IPS-18a (cell line): ENCODE measurements at regions not wholly inside any gene's neighbourhood (a gene's known extent, or its start where the extent isn't known, plus 50 kb on each side); places are given as distances from the start of the nearest gene placed in this dataset.

Experiments
- H3K27ac ChIP-seq: one replicate; pipeline ENCODE4 v1.5.1; 2013; ENCODE audit warnings: low read length
- H3K27me3 ChIP-seq: one replicate; pipeline ENCODE4 v1.6.1; 2013; ENCODE audit warnings: mild to moderate bottlenecking, low read length; ENCODE audit not compliant: control insufficient read depth, insufficient read depth
- H3K36me3 ChIP-seq: one replicate; pipeline ENCODE4 v1.6.1; 2013; ENCODE audit warnings: low read depth, low read length; ENCODE audit not compliant: control insufficient read depth
- H3K4me1 ChIP-seq: one replicate; pipeline ENCODE4 v1.6.1; 2013; ENCODE audit warnings: low read depth, low read length; ENCODE audit not compliant: control insufficient read depth
- H3K4me3 ChIP-seq: one replicate; pipeline ENCODE4 v1.5.1; 2013; ENCODE audit warnings: low read length
- H3K9ac ChIP-seq: one replicate; pipeline ENCODE4 v1.6.1; 2013; ENCODE audit warnings: mild to moderate bottlenecking, low read length, moderate library complexity
- H3K9me3 ChIP-seq: one replicate; pipeline ENCODE4 v1.6.1; 2013; ENCODE audit warnings: low read depth, low read length; ENCODE audit not compliant: control insufficient read depth

- Histone ChIP-seq H3K27ac (no peak overlapping the region), H3K27me3 (no peaks in the 10 kb centered on the region), H3K9ac (no peak overlapping the region), H3K9me3 (no peaks in the 10 kb centered on the region), H3K4me1 (no peaks in the 10 kb centered on the region), H3K36me3 (no peaks in the 10 kb centered on the region), H3K4me3 (no peak overlapping the region)
These were observed 285.5 kb downstream of the UQCRFS1 start for GRCh38 chr19:28927456-28927855.

DNA sequence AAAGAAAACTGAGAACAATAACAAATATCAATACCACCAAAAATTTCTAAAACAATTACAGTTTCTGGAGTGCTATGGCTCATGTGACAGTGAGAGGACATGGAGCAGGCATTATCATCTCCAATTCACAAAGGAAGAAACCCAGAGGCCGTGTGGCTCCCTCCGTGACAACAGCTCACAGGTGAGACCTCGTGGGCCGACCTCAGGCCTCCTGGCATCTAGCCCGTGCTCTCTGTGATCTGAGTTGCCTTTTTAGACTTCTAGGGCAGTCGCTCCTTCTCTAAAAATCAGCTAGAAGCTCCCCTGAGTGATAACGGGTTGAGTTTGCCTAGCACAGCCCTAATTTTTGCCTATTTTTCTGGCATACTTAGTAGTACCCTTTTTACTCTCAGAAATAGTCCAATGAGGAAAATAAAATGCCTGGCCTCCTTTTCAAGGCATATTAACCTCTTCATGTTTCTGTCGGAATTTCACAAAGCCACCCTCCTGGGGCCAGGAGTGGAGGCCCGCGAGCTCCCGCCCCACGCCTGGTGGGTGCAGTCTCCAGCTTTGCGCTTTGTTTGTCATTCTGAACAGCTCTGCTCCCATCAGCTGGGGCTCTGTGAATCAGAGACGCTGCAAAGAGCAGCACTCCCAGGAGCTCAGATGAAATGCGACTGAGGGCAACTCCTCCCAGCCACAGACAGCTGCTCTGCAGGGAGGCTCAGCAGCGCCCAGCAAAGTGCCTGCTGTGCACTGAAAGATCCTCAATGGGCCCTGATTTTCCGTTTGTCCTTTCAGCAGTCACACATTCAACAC, 292.5 kb downstream of the UQCRFS1 start:
- Histone ChIP-seq H3K9me3 (no peaks in the 10 kb centered on the region), H3K4me1 (peaks cover 12% of the 10 kb centered on the region), H3K4me3 (no peak overlapping the region), H3K27me3 (no peaks in the 10 kb centered on the region), H3K27ac (no peak overlapping the region), H3K9ac (no peak overlapping the region), H3K36me3 (no peaks in the 10 kb centered on the region)

GRCh38 chr19:28917621-28918020, 295.3 kb downstream of the UQCRFS1 start:
- no peaks in the 10 kb centered on the region for H3K9me3 ChIP-seq
- H3K27me3 ChIP-seq = no peaks in the 10 kb centered on the region
- H3K27ac ChIP-seq = no peak overlapping the region
- H3K4me1 ChIP-seq = peaks cover 12% of the 10 kb centered on the region
- H3K4me3 ChIP-seq = no peak overlapping the region
- H3K36me3 ChIP-seq = no peaks in the 10 kb centered on the region
- H3K9ac ChIP-seq = no peak overlapping the region

DNA sequence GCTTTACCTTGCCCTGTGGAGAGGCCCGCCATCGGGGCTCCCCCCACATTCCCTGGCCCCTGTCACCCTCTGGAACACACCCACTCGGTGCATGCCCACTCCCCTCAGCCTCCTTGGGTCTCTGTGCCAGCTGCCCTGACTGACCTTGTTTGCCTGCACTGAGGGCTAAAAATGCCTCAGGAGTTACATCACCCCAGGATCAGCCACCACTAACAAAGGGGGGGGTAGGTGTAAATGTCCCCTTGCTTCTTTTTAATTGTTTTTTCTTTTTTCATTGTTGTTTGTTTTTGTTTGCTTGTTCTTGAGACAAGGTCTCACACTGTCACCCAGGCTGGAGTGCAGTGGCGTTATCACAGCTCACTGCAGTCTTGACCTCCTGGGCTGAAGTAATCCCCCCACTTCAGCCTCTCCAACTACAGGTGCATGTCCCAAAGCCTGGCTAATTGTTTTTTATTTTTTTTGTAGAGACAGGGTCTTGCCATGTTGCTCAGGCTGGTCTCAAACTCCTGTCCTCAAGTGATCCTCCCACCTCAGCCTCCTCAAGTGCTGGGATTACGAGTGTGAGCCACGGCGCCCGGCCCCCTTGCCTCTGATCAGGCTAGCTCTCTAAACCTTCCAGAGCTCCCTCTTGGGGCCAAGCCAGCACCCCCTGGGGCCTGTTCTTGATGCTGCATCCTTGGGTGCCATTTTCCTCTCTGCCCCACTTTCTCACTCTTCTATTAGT, 297.1 kb downstream of the UQCRFS1 start:
- H3K27me3 ChIP-seq = no peaks in the 10 kb centered on the region
- no peaks in the 10 kb centered on the region for H3K36me3 ChIP-seq
- no peaks in the 10 kb centered on the region for H3K9me3 ChIP-seq
- H3K4me1 ChIP-seq = peaks cover 8% of the 10 kb centered on the region
- H3K4me3 ChIP-seq = no peak overlapping the region
- H3K9ac ChIP-seq = no peak overlapping the region
- H3K27ac ChIP-seq = no peak overlapping the region

DNA sequence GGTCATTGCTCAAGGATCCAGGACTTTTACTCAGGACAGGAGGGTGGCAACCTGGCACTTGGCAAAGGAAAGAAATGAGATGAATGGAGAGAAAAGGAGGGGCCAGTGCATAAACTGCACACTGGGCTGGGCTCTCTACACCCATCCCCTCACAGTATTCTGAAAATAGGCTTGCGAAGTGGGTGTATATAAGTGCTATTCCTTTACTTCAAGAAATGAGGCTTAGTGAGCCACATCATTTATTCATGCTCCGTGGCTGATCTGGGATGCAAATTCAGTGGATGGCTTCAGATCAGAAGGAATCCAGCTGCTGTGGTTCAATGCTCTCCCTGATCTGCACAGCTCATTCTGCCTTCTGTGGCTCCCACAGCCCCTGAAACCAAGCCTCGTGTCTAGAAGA, 297.7 kb downstream of the UQCRFS1 start:
- no peak overlapping the region for H3K9ac ChIP-seq
- H3K4me1 ChIP-seq = peaks cover 1% of the 10 kb centered on the region
- no peaks in the 10 kb centered on the region for H3K36me3 ChIP-seq
- no peak overlapping the region for H3K27ac ChIP-seq
- H3K9me3 ChIP-seq = no peaks in the 10 kb centered on the region
- H3K4me3 ChIP-seq = no peak overlapping the region
- H3K27me3 ChIP-seq = no peaks in the 10 kb centered on the region

- no peaks in the 10 kb centered on the region for H3K4me1 ChIP-seq
- no peak overlapping the region for H3K4me3 ChIP-seq
- H3K36me3 ChIP-seq = no peaks in the 10 kb centered on the region
- H3K27me3 ChIP-seq = no peaks in the 10 kb centered on the region
- H3K27ac ChIP-seq = no peak overlapping the region
- H3K9me3 ChIP-seq = no peaks in the 10 kb centered on the region
- H3K9ac ChIP-seq = no peak overlapping the region
These were observed 298.8 kb downstream of the UQCRFS1 start for GRCh38 chr19:28914173-28914572.

DNA sequence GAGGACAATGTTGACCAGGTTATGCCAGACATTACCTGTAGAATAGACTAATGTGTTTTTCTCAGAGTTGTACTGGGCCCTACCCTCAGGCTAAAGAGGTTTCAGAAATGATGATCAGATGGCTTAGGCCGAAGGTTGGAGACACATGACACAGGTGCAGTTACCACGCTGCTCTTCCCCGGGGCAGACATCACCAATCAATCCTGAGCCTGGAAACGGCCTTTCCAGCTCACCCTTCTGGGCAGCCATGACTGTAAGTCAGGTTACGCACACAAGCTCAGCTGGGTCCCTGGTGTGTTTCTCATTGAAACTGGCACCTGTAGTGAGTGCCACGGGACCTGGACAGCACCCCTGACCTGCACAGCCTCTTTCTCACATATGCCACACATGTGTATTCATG, 299.3 kb downstream of the UQCRFS1 start:
- no peaks in the 10 kb centered on the region for H3K27me3 ChIP-seq
- H3K9ac ChIP-seq = no peak overlapping the region
- H3K9me3 ChIP-seq = no peaks in the 10 kb centered on the region
- H3K4me1 ChIP-seq = no peaks in the 10 kb centered on the region
- no peak overlapping the region for H3K4me3 ChIP-seq
- H3K36me3 ChIP-seq = no peaks in the 10 kb centered on the region
- H3K27ac ChIP-seq = no peak overlapping the region

DNA sequence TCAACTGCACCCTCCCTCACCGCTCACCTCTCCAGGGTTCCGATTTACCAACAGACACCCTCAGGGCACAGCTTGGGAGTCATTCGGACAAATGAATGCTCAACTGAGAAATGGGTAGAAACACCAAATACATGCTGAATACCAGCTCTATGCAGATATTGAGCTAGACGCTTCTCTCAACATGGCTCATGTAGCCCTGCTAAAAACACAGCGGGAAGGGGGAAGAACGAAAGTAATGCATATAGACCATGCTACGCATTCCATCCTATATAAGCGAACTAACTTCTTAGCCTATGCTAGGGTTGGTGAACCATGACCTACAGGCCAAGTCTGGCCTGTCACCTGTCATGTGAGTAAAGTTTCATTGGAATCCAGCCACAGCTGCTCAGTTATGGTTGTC, 304.0 kb downstream of the UQCRFS1 start:
- Histone ChIP-seq H3K9ac (no peak overlapping the region), H3K27me3 (no peaks in the 10 kb centered on the region), H3K36me3 (no peaks in the 10 kb centered on the region), H3K4me1 (no peaks in the 10 kb centered on the region), H3K27ac (no peak overlapping the region), H3K4me3 (no peak overlapping the region), H3K9me3 (no peaks in the 10 kb centered on the region)

DNA sequence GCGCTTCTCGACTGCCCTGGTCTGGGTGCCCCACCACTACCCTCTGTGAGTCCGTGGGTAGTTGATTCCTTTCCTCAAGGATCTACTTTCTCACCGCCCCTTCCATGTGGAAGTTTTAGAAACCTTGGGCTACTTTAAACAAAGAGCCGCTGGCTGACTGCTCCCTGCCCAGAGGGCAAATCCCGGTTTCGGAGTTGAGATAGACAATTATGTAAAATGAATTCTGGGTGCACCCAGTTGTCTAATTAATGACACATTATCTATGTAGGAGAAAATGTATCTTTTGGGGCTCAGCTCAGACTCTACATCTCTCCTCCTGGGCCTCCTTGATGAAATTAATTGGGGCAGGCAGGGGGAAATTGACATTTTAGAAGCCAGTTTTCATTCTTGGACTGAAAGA, 305.4 kb downstream of the UQCRFS1 start:
- Histone ChIP-seq H3K27ac (no peak overlapping the region), H3K4me1 (no peaks in the 10 kb centered on the region), H3K9ac (no peak overlapping the region), H3K9me3 (no peaks in the 10 kb centered on the region), H3K27me3 (no peaks in the 10 kb centered on the region), H3K36me3 (no peaks in the 10 kb centered on the region), H3K4me3 (no peak overlapping the region)

DNA sequence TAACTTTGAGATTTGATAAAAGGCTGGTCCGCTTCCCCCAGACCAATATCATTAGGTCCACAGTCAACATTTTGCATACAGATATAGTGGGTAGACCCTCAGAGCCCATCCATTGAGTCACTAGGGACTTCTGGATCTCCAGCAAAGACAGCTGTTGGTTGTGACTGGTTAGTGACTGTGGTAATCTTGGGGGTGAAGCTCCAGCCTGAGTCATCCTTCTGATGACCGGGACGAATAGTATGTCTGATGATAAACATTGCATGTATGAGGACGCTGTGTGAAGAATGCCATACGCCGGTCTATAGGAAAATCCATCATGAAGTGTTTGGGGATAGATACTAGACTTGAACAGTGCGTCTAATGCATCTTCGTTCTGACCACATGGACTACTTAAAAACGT, 307.0 kb downstream of the UQCRFS1 start:
- Histone ChIP-seq H3K36me3 (no peaks in the 10 kb centered on the region), H3K4me1 (no peaks in the 10 kb centered on the region), H3K9me3 (no peaks in the 10 kb centered on the region), H3K27ac (no peak overlapping the region), H3K9ac (no peak overlapping the region), H3K27me3 (no peaks in the 10 kb centered on the region), H3K4me3 (no peak overlapping the region)

DNA sequence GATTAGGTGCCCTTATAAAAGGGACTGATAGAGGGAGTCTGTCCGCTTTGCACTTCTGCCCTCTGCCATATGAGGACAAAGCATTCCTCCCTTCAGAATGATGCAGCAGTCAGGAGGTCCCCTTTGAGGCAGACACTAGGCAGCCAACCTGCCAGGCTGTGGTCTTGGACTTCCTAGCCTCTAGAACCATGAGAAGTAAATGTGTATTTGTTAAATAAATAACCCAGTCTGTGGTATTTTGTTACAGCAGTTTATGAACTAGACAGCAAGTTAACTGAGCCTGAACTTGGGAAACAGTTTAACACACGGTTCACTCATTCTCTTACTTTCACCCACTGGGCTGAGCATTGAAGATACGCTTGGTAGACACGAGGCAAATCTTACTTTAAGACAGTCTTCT, 313.2 kb downstream of the UQCRFS1 start:
- Histone ChIP-seq H3K4me1 (no peaks in the 10 kb centered on the region), H3K4me3 (no peak overlapping the region), H3K27me3 (no peaks in the 10 kb centered on the region), H3K36me3 (no peaks in the 10 kb centered on the region), H3K9ac (no peak overlapping the region), H3K9me3 (no peaks in the 10 kb centered on the region), H3K27ac (no peak overlapping the region)

- Histone ChIP-seq H3K4me3 (no peak overlapping the region), H3K27ac (no peak overlapping the region), H3K36me3 (no peaks in the 10 kb centered on the region), H3K27me3 (no peaks in the 10 kb centered on the region), H3K9me3 (no peaks in the 10 kb centered on the region), H3K9ac (no peak overlapping the region), H3K4me1 (no peaks in the 10 kb centered on the region)
These were observed 314.7 kb downstream of the UQCRFS1 start for GRCh38 chr19:28898249-28898648.
